ENCODE measurements at regions not wholly inside any gene's neighbourhood (a gene's known extent, or its start where the extent isn't known, plus 50 kb on each side); places are given as distances from the start of the nearest gene placed in this dataset.
A peak's percentile ranks its signal among the peaks of the same experiment; 100 is the strongest.

DNA sequence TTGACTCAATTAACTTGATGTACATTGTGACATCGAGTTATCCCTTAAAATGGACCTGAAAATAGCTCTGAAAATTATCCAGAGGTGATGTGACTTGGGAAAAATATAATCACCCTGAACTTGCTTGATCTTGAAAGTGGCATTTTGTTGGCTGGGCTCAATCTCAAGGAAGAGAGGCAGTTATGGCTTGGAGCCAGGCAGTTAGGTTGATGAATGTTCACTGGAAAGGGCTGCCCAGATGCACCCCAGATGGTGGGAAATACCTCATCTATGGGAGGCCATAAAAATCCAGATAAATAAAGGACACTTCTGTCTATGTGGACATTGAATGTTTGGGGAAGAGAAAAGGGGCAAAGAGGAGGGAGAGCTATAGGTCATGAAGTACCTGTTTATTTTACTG, 55.7 kb upstream of the OR5AN1 start:
- no peak for DNase-seq

- DNase-seq, result no peak
Measured at GRCh38 chr11:59295435-59295834, 63.3 kb upstream of the OR5AN1 start.

- no peak for DNase-seq
Measured at GRCh38 chr11:59292611-59293010, 66.1 kb upstream of the OR5AN1 start.

DNA sequence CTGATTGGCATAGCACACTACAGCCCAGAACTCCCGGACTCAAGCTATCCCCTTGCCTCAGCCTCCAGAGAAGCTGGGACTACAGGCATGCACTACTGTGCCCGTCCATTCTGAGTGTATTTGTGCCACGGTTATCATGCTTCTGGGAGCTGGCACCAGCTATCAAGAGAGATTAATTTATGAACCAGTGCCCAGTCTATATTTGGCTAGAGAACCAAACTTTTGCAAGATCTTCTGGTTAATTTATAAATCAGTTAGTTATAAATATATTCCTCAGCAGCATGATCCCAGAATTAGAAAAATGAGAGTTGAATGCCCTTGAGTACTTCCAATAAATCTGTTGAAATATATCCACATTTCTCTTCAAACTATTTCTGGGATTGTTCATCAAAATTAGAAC, 67.5 kb upstream of the OR5AN1 start:
- DNase-seq, result no peak

- no peak for DNase-seq
Measured at GRCh38 chr11:59289356-59290181, 69.1 kb upstream of the OR5AN1 start.

DNA sequence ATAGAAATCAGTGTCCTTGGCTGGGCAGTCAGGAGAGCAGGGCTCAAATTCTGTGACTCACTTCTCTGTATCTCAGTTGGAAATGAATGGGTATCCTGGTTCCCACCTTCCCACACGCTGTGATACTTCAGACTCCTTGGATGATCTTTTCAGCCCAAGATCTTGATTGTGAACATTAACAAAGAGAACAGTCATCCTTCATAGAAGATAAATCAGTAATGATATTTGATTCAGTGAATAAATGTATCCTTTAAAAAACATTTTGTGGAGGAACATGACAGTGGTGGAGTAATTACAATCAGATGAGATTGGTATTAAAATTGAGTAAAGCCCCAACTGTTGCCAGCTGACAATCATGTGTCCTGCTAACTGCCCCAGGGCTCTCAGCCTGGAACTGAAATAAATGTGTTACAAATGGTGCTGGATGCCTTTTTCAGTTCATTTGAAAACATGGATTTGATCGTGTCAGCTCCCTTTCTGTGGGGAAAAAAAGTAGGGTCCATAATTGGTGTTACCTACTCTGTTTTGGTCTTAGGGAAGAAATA, 72.9 kb upstream of the OR5AN1 start:
- DNase-seq, result no peak

GRCh38 chr11:59284773-59285129, 72.0 kb upstream of the MPEG1 start:
- DNase-seq, result no peak

GRCh38 chr11:59283825-59284772, 71.4 kb upstream of the MPEG1 start:
- peak; percentile 62 for DNase-seq

GRCh38 chr11:59283311-59283710, 70.6 kb upstream of the MPEG1 start:
- no peak for DNase-seq

GRCh38 chr11:59281177-59281576, 68.5 kb upstream of the MPEG1 start:
- peak; percentile 3 for DNase-seq

- DNase-seq, result peak; percentile 39
Measured at GRCh38 chr11:59273373-59273841, 60.7 kb upstream of the MPEG1 start.

- DNase-seq, result peak; percentile 39
Measured at GRCh38 chr11:59272771-59273372, 60.1 kb upstream of the MPEG1 start.

- no peak for DNase-seq
Measured at GRCh38 chr11:59271811-59272327, 59.1 kb upstream of the MPEG1 start.

GRCh38 chr11:59271247-59271755, 58.6 kb upstream of the MPEG1 start:
- peak; percentile 26 for DNase-seq

DNA sequence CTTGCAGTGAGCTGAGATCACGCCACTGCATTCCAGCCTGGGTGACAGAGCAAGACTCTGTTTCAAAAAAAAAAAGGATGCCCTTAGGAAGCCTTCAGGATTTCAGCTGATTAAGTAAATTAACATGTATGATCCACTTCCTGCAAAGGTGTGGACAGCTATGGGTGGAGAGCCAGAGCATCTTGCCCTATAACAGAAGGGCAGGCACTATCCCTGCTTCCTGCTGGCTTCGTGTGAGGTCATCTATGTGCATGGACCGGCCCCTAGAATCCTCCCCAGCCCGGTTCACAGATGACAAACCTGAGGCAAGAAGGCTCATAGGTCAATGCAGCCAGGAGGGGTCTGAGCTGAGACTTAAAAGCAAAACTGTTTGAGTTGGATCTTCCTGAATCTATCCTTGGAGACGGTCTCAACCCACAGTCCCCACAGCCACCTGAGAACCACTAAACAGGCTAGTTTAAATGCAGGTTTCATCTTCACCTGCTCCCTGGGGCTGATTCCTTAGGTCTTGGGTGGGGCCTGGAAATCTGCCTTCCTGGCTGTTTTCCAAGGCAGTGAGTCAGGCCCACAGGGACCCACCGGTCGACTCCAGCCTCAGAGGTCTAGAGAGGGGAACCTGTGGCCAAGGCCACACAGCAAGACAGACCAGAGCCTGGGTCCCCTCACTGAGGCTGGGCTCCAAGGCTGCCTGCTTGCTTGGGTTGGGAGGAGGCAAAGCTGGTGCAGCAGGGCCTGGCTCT, 55.2 kb upstream of the MPEG1 start:
- DNase-seq, result no peak

DNA sequence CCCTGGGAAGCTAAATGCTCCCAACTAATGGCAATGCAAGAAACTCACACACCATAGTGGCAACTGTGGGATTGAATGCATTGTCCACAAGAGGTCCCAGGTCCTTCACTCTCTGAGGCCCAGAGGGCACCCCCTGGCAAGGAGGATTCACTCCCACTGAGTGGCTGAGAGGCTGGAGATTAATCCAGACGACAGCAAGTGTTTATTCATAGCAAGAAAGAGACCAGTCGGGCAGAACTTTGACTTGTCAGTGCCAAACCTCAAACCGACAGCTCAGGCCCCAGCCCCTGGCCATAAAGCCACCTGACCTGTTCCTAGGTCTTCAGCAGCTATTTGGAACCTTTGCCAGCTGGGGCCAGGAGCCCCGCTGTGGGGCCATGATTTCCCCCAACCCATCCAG, 54.5 kb upstream of the MPEG1 start:
- no peak for DNase-seq

- no peak for DNase-seq
Measured at GRCh38 chr11:59266491-59266890, 53.8 kb upstream of the MPEG1 start.

GRCh38 chr11:59265735-59266134, 53.0 kb upstream of the MPEG1 start:
- DNase-seq, result no peak

DNA sequence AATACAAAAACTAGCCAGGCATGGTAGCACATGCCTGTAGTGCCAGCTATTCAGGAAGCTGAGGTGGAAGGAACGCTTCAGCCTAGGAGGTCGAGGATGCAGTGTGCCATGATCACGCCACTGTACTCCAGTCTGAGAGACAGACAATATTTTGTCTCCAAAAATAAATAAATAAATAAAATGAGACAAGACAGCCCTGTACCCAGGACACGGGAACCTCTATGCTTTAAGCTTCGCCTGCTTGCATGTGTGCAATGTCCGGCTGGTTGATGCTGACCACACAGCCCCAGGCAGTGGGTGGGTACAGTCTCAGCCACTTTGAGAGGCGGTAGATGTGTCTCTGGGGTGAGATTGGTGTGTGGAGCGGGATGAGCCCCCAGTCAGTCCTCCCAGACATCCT, 52.0 kb upstream of the MPEG1 start:
- DNase-seq, result no peak

- DNase-seq, result peak; percentile 42
Measured at GRCh38 chr11:59263225-59263894, 50.6 kb upstream of the MPEG1 start.

All from DMS53 (cell line).